ENCODE measurements at regions not wholly inside any gene's neighbourhood (a gene's known extent, or its start where the extent isn't known, plus 50 kb on each side); places are given as distances from the start of the nearest gene placed in this dataset.

GRCh38 chr10:121355161-121355560, 243.1 kb downstream of the FGFR2 start:
- TF ChIP-seq CTCF (conservative IDR thresholded peaks at IDR 0.05): no peak
- Mint-ChIP-seq H3K4me3 (no peak overlapping the region), H3K9me3 (peaks cover 10% of the 10 kb centered on the region), H3K27me3 (ENCODE audit: insufficient read depth) (no peaks in the 10 kb centered on the region), H3K27ac (no peak overlapping the region), H3K4me1 (no peaks in the 10 kb centered on the region), H3K36me3 (ENCODE audit: low read depth) (no peaks in the 10 kb centered on the region)
- no peaks in the 10 kb centered on the region for H3K27me3 ChIP-seq (ENCODE audit: control insufficient read depth, insufficient read depth, low read length, poor library complexity, severe bottlenecking)
- no peaks in the 10 kb centered on the region for H3K4me1 ChIP-seq (ENCODE audit: control insufficient read depth, insufficient read depth, low read length)
- no peak overlapping the region for H3K9ac ChIP-seq (ENCODE audit: extremely low read depth, low read length, poor library complexity, severe bottlenecking)
- H3K4me3 ChIP-seq (ENCODE audit: low read length): no peak overlapping the region
- no peak overlapping the region for H3K27ac ChIP-seq (ENCODE audit: low read depth, low read length)
- no peak for DNase-seq
- H3K36me3 ChIP-seq (ENCODE audit: control insufficient read depth, insufficient read depth, low read length): no peaks in the 10 kb centered on the region
- H3K9me3 ChIP-seq (ENCODE audit: control insufficient read depth, low read length): no peaks in the 10 kb centered on the region
- WGBS, 2 experiments (ENCODE audit: insufficient coverage in 1 of 2, insufficient read length in 1 of 2): 84 to 93% methylated on average over 5 to 6 of the region's 6 CpGs

GRCh38 chr10:121356183-121356582, 242.1 kb downstream of the FGFR2 start:
- 88 to 100% methylated on average over 1 to 2 of the region's 2 CpGs for WGBS, 2 experiments (ENCODE audit: insufficient coverage in 1 of 2, insufficient read length in 1 of 2)
- Histone ChIP-seq H3K4me1 (ENCODE audit: control insufficient read depth, insufficient read depth, low read length) (no peaks in the 10 kb centered on the region), H3K27ac (ENCODE audit: low read depth, low read length) (no peak overlapping the region), H3K27me3 (ENCODE audit: control insufficient read depth, insufficient read depth, low read length, poor library complexity, severe bottlenecking) (no peaks in the 10 kb centered on the region), H3K9me3 (ENCODE audit: control insufficient read depth, low read length) (no peaks in the 10 kb centered on the region), H3K9ac (ENCODE audit: extremely low read depth, low read length, poor library complexity, severe bottlenecking) (no peak overlapping the region), H3K36me3 (ENCODE audit: control insufficient read depth, insufficient read depth, low read length) (no peaks in the 10 kb centered on the region), H3K4me3 (ENCODE audit: low read length) (no peak overlapping the region)
- Mint-ChIP-seq H3K4me1 (no peaks in the 10 kb centered on the region), H3K36me3 (ENCODE audit: low read depth) (no peaks in the 10 kb centered on the region), H3K9me3 (peaks cover 10% of the 10 kb centered on the region), H3K27ac (no peak overlapping the region), H3K4me3 (no peak overlapping the region), H3K27me3 (ENCODE audit: insufficient read depth) (no peaks in the 10 kb centered on the region)
- no peak for TF ChIP-seq CTCF (conservative IDR thresholded peaks at IDR 0.05)
- no peak for DNase-seq

- Histone ChIP-seq H3K36me3 (ENCODE audit: control insufficient read depth, insufficient read depth, low read length) (no peaks in the 10 kb centered on the region), H3K9ac (ENCODE audit: extremely low read depth, low read length, poor library complexity, severe bottlenecking) (no peak overlapping the region), H3K27ac (ENCODE audit: low read depth, low read length) (no peak overlapping the region), H3K4me1 (ENCODE audit: control insufficient read depth, insufficient read depth, low read length) (no peaks in the 10 kb centered on the region), H3K9me3 (ENCODE audit: control insufficient read depth, low read length) (no peaks in the 10 kb centered on the region), H3K27me3 (ENCODE audit: control insufficient read depth, insufficient read depth, low read length, poor library complexity, severe bottlenecking) (no peaks in the 10 kb centered on the region), H3K4me3 (ENCODE audit: low read length) (no peak overlapping the region)
- Mint-ChIP-seq H3K4me1 (peaks cover 5% of the 10 kb centered on the region), H3K4me3 (no peak overlapping the region), H3K27ac (no peak overlapping the region), H3K36me3 (ENCODE audit: low read depth) (no peaks in the 10 kb centered on the region), H3K9me3 (peaks cover 10% of the 10 kb centered on the region), H3K27me3 (ENCODE audit: insufficient read depth) (no peaks in the 10 kb centered on the region)
- no peak for DNase-seq
- TF ChIP-seq CTCF (conservative IDR thresholded peaks at IDR 0.05): no peak
- WGBS, 2 experiments (ENCODE audit: insufficient coverage in 1 of 2, insufficient read length in 1 of 2): 83 to 85% methylated on average over 6 of the region's 6 CpGs
Measured at GRCh38 chr10:121357401-121357800, 240.8 kb downstream of the FGFR2 start.
